ENCODE measurements at regions not wholly inside any gene's neighbourhood (a gene's known extent, or its start where the extent isn't known, plus 50 kb on each side); places are given as distances from the start of the nearest gene placed in this dataset.

DNA sequence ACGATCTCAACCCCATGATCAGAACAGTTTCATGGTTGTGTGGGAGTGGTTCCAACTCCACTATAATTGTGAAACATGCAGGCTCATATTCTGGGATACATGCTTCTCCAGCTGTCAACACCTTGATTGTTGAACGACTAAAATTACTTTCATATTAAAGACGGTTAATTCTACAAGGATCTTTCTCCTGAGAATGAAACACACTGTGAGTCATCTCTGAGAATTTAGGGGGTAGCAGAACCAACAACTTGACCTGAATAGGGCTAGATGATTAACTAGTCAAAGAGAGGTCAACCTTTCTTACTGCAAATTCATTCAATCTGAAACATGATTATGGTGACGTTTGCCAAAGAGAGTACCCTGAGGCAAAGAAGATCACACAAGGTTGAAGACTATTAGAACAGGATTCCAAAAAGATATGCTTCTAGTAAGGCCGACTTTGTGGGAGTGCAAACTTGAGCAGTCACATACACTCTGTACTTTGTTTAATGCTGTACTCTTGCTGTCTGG is 175.2 kb upstream of the CITED2 start:
- intact Hi-C loops (cut with DNase I; ENCODE audit: low total_unique reads): no loop called here
- Histone ChIP-seq H3K27me3 (no peaks in the 10 kb centered on the region), H3K4me3 (no peak overlapping the region), H3K36me3 (ENCODE audit: low read depth, missing control alignments) (no peaks in the 10 kb centered on the region), H3K4me1 (peaks cover 13% of the 10 kb centered on the region), H3K27ac (no peak overlapping the region), H3K9me3 (no peaks in the 10 kb centered on the region)
- TF ChIP-seq POLR2A (IDR thresholded peaks at IDR 0.05): no peak
- TF ChIP-seq, protein P1, sequence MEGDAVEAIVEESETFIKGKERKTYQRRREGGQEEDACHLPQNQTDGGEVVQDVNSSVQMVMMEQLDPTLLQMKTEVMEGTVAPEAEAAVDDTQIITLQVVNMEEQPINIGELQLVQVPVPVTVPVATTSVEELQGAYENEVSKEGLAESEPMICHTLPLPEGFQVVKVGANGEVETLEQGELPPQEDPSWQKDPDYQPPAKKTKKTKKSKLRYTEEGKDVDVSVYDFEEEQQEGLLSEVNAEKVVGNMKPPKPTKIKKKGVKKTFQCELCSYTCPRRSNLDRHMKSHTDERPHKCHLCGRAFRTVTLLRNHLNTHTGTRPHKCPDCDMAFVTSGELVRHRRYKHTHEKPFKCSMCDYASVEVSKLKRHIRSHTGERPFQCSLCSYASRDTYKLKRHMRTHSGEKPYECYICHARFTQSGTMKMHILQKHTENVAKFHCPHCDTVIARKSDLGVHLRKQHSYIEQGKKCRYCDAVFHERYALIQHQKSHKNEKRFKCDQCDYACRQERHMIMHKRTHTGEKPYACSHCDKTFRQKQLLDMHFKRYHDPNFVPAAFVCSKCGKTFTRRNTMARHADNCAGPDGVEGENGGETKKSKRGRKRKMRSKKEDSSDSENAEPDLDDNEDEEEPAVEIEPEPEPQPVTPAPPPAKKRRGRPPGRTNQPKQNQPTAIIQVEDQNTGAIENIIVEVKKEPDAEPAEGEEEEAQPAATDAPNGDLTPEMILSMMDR (IDR thresholded peaks at IDR 0.05): no peak
- DNase-seq: no peak
- WGBS, 2 donors: 86 to 92% methylated on average over 5 of the region's 5 CpGs

DNA sequence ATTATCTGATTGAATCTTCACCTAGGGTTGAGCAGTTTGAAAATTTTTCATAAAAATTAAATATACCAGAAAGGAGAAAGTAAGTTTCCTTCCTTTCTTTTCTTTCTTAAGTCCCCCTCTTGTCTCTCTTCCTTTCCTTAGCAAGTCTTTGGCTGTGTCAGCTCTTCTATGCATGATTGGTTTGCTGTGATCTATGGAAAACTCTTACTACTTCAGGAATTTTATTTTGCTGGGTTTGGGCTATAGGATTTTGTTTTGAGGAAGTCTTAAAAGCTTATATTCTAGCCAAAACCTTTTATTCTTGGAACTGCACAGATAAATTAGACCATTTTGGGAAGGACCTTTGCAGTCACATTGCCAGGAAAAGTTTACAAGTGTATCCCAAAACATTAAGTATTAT is 173.4 kb upstream of the CITED2 start:
- no peaks in the 10 kb centered on the region for H3K27me3 ChIP-seq
- H3K36me3 ChIP-seq (ENCODE audit: low read depth, missing control alignments): no peaks in the 10 kb centered on the region
- H3K4me3 ChIP-seq: no peak overlapping the region
- DNase-seq: no peak
- peaks cover 13% of the 10 kb centered on the region for H3K4me1 ChIP-seq
- H3K9me3 ChIP-seq: no peaks in the 10 kb centered on the region
- intact Hi-C loops (cut with DNase I; ENCODE audit: low total_unique reads): no loop called here
- H3K27ac ChIP-seq: peak overlapping the region in 1 of 2 donors; percentile 34
- no peak for TF ChIP-seq POLR2A (IDR thresholded peaks at IDR 0.05)
- TF ChIP-seq, protein P1 (IDR thresholded peaks at IDR 0.05): no peak

DNA sequence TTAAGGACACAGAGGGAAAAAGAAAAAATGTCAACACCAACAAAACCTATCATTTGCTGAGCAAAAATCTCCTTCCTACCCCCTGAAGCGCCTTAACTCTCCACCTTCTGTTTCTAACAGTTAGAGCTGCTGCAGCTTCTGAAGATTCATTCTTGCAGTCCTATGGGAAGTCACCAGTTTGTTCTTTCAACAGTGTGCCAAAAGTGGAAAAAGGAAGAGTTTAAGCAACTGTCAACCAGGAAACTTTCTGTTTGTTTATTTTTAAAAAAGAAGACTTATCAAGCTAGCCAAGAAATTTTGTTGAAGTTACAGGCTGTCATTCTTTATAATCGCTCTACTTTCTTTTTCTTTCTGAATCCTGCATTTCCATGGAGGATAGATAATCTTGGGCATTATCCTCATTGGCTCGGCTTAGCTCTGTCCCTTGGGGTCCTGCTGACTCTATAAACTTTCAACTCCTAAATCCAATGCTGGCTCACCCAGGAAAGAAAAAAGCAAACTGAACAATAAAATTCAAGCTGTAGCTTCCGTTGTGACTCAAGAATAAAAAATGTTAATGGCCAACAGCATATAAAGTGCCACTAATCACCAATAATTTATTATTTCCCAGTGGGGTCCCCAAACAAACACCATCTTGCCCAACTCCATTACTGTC is 172.8 kb upstream of the CITED2 start:
- DNase-seq: no peak
- Histone ChIP-seq H3K4me3 (no peak overlapping the region), H3K9me3 (no peaks in the 10 kb centered on the region), H3K36me3 (ENCODE audit: low read depth, missing control alignments) (no peaks in the 10 kb centered on the region), H3K27me3 (no peaks in the 10 kb centered on the region), H3K4me1 (peaks cover 13% of the 10 kb centered on the region), H3K27ac (peak overlapping the region; percentile 4 to 34)
- WGBS, 2 donors: 53 to 56% methylated on average over 4 of the region's 4 CpGs
- intact Hi-C loops (cut with DNase I; ENCODE audit: low total_unique reads): no loop called here
- TF ChIP-seq POLR2A (IDR thresholded peaks at IDR 0.05): no peak
- TF ChIP-seq, protein P1 (IDR thresholded peaks at IDR 0.05): no peak

DNA sequence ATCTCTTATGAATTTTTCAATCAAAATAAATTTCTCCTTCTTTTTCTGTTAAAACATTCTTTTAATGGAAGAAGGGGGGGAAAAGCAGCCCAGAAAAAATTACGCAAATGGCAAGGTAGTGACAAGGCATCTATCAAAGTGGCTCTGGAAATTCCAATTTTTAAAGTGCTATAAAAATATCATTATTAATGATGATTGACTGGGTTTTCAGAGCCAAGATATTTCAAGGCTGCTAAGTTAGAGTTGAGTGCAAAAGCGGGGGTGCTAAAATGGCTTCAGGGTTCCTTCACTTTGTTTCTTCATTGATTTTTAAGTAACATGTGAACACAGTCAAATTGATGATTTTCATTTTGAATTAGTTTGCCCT is 171.6 kb upstream of the CITED2 start:
- H3K9me3 ChIP-seq: no peaks in the 10 kb centered on the region
- H3K4me1 ChIP-seq: peaks cover 13% of the 10 kb centered on the region
- H3K27ac ChIP-seq: peak overlapping the region in 1 of 2 donors; percentile 34
- TF ChIP-seq, protein P1 (IDR thresholded peaks at IDR 0.05): no peak
- TF ChIP-seq POLR2A (IDR thresholded peaks at IDR 0.05): no peak
- intact Hi-C loops (cut with DNase I; ENCODE audit: low total_unique reads): no loop called here
- H3K27me3 ChIP-seq: no peaks in the 10 kb centered on the region
- WGBS, 2 donors: 95 to 96% methylated on average over 2 of the region's 2 CpGs
- no peak overlapping the region for H3K4me3 ChIP-seq
- H3K36me3 ChIP-seq (ENCODE audit: low read depth, missing control alignments): no peaks in the 10 kb centered on the region
- DNase-seq: no peak
